ENCODE measurements at regions not wholly inside any gene's neighbourhood (a gene's known extent, or its start where the extent isn't known, plus 50 kb on each side); places are given as distances from the start of the nearest gene placed in this dataset.

DNA sequence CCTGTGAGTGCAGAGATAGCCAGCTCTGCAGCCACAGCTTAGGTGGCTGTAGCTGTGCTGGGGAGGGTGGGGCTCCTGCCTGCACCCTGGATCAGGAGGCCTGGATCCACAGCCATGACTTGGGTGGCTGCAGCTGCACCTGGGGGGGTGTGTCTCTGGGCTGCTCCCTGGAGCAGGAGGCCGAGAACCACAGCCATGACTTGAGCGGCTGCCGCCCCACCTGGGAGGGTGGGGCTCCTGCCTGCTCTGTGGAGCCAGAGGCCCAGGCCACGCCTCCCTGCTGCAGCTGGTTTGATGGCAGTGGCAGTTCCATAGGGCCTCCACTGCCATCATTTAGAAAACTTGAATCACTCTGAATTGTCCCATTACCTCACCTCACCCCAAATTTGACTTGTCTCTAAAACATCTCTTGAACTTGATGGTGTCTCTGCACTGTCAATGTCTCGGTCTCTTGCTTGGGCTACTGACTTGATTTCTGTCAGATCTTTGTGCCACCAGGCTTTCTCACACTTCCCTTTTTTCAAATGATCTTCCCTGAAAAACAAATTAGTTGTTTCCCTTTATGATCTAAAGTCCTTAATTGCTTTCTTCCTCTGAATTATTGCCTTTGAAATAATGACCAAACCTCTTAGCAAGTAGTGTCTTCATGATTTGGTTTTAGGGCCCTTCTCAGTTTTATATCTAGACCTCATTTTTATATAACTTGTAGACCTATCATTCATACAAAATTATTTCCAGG is 313.2 kb upstream of the MME start:
- H3K36me3 Mint-ChIP-seq (ENCODE audit: unreplicated experiment), result no peaks in the 10 kb centered on the region
- no peaks in the 10 kb centered on the region for H3K4me1 Mint-ChIP-seq (ENCODE audit: unreplicated experiment)
- H3K4me3 Mint-ChIP-seq (ENCODE audit: unreplicated experiment), result no peak overlapping the region
- H3K27me3 Mint-ChIP-seq (ENCODE audit: unreplicated experiment), result no peaks in the 10 kb centered on the region
- TF ChIP-seq, protein P1, sequence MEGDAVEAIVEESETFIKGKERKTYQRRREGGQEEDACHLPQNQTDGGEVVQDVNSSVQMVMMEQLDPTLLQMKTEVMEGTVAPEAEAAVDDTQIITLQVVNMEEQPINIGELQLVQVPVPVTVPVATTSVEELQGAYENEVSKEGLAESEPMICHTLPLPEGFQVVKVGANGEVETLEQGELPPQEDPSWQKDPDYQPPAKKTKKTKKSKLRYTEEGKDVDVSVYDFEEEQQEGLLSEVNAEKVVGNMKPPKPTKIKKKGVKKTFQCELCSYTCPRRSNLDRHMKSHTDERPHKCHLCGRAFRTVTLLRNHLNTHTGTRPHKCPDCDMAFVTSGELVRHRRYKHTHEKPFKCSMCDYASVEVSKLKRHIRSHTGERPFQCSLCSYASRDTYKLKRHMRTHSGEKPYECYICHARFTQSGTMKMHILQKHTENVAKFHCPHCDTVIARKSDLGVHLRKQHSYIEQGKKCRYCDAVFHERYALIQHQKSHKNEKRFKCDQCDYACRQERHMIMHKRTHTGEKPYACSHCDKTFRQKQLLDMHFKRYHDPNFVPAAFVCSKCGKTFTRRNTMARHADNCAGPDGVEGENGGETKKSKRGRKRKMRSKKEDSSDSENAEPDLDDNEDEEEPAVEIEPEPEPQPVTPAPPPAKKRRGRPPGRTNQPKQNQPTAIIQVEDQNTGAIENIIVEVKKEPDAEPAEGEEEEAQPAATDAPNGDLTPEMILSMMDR (IDR thresholded peaks at IDR 0.05), result no peak
- H3K9me3 Mint-ChIP-seq (ENCODE audit: unreplicated experiment), result no peaks in the 10 kb centered on the region
- no peak overlapping the region for H3K27ac Mint-ChIP-seq (ENCODE audit: unreplicated experiment)
- DNase-seq (ENCODE audit: extremely low spot score, unreplicated experiment), result no peak

DNA sequence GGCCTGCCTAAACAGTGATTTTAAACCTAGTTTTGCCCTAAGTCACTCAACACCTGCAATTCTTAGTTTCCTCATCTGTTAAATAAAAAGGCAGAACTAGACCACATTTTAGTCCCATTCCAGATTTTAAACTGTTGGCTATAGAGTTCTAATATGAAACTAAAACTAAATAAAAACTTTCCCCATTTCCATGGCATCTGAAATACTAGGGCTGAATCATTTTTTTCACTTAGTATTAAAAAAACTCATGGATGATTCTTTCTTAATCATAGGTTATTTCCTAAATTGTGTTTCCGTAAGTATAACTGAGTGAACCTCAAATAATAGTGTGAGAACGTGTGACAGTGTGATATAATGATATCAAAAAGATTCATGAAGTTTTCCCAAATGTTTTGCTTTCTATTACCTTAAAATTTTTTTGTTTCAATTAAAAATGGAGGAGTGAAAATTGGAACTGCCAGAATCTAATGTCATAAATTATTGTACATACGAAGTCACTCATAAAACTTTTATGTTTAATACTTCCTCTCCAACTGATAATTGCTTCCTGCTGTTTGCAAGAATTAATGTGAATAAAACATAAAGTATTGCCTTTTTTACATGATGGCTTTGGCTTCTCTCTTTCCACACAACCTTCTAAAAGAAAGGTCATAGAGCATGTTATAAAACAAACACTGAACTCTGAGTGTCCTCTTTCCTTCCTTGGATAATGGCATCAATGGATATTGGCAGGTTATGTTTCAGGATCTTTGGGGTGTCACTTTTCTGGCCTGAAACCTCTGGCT is 315.1 kb upstream of the MME start:
- Mint-ChIP-seq H3K36me3 (ENCODE audit: unreplicated experiment) (no peaks in the 10 kb centered on the region), H3K4me3 (ENCODE audit: unreplicated experiment) (no peak overlapping the region), H3K27me3 (ENCODE audit: unreplicated experiment) (no peaks in the 10 kb centered on the region), H3K27ac (ENCODE audit: unreplicated experiment) (no peak overlapping the region), H3K9me3 (ENCODE audit: unreplicated experiment) (no peaks in the 10 kb centered on the region), H3K4me1 (ENCODE audit: unreplicated experiment) (peaks cover 2% of the 10 kb centered on the region)
- no peak for DNase-seq (ENCODE audit: extremely low spot score, unreplicated experiment)
- TF ChIP-seq, protein P1 (IDR thresholded peaks at IDR 0.05), result no peak

DNA sequence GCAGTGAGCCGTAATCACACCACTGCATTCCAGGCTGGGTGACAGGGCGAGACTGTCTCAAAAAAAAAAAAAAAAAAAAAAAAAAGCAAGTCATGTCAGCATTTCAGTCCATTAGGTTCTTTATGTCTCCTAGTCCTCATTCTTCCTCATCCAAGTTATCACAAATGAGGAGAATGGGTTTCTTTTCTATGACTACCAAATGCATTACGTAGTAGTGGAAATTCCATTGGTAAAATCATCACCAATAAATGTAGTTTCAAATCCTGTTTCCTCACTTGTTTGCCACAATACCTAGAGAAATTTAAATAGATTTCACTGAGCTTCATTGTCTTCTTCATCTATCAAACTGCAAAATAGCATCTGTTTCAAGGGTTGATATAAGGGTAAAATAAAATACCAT is 317.6 kb upstream of the MME start:
- H3K27me3 Mint-ChIP-seq (ENCODE audit: unreplicated experiment), result no peaks in the 10 kb centered on the region
- H3K4me3 Mint-ChIP-seq (ENCODE audit: unreplicated experiment), result no peak overlapping the region
- H3K4me1 Mint-ChIP-seq (ENCODE audit: unreplicated experiment), result peaks cover 4% of the 10 kb centered on the region
- H3K9me3 Mint-ChIP-seq (ENCODE audit: unreplicated experiment), result no peaks in the 10 kb centered on the region
- no peak overlapping the region for H3K27ac Mint-ChIP-seq (ENCODE audit: unreplicated experiment)
- TF ChIP-seq, protein P1 (IDR thresholded peaks at IDR 0.05), result no peak
- no peak for DNase-seq (ENCODE audit: extremely low spot score, unreplicated experiment)
- no peaks in the 10 kb centered on the region for H3K36me3 Mint-ChIP-seq (ENCODE audit: unreplicated experiment)

DNA sequence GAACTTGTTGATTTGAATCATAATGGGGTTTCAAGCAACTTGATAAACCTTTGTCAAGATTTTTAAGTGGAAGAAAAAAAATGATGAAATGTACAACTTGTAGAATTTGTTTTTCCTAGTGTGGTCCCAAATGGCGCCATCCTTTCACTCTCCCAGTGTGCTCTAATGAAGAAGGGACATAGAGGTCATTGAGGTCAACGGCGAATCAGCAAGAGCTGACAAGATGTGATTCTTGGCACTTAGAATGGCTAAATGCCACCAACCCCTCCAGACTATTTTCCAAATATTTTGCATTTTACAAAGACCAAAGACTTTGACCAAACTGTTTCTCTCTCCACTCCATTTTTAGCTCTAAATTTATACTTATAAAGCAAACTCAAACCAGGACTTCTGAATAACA is 320.2 kb upstream of the MME start:
- TF ChIP-seq, protein P1 (IDR thresholded peaks at IDR 0.05), result no peak
- Mint-ChIP-seq H3K9me3 (ENCODE audit: unreplicated experiment) (no peaks in the 10 kb centered on the region), H3K27ac (ENCODE audit: unreplicated experiment) (no peak overlapping the region)

More for the DNA sequence above, 320.2 kb upstream of the MME start:
- H3K4me3 Mint-ChIP-seq (ENCODE audit: unreplicated experiment), result no peak overlapping the region
- H3K4me1 Mint-ChIP-seq (ENCODE audit: unreplicated experiment), result peaks cover 4% of the 10 kb centered on the region
- peaks cover 12% of the 10 kb centered on the region for H3K27me3 Mint-ChIP-seq (ENCODE audit: unreplicated experiment)
- DNase-seq (ENCODE audit: extremely low spot score, unreplicated experiment), result no peak
- no peaks in the 10 kb centered on the region for H3K36me3 Mint-ChIP-seq (ENCODE audit: unreplicated experiment)
